T-cell (primary cell): ENCODE measurements at regions not wholly inside any gene's neighbourhood (a gene's known extent, or its start where the extent isn't known, plus 50 kb on each side); places are given as distances from the start of the nearest gene placed in this dataset.
"Not testable (repeated sequence)": the region's sequence is repeated elsewhere in the genome, so short reads cannot be mapped to it uniquely, and the experiment has no call there.

Experiments
- ATAC-seq, 4 experiments: fragments of 200-7000 bp in 3 of 4; fragments of 150-1000 bp in 1 of 4; cut with Tn5 transposase; replicated peaks in 1 of 4; 1 replicate in 3 of 4; 2 replicates in 1 of 4; pipeline ENCODE4 v1.10.0; 2021; ENCODE audit warnings: moderate library complexity in 3 of 4, mild to moderate bottlenecking in 2 of 4, moderate number of reproducible peaks in 1 of 4
- CTCF ChIA-PET, 2 donors: fragments of 300-600 bp; sonication (Branson Sonifier 250); formaldehyde crosslinking; loops; one replicate each; lab custom pipeline; 2022; ENCODE audit warnings: antibody characterized with exemption in 2 of 2; lab: Charles Lee
- POLR2A ChIA-PET, 2 donors: fragments of 300-600 bp; sonication (Branson Sonifier 250); formaldehyde crosslinking; loops; one replicate each; lab custom pipeline; 2022; ENCODE audit warnings: antibody characterized with exemption in 2 of 2; lab: Charles Lee
- DNase-seq, 35 experiments: peaks; one replicate each; pipeline versions ENCODE4 v3.0.0 to v3.0.0-alpha.2; 2013 to 2023
- H3K27ac ChIP-seq: one replicate; pipeline ENCODE4 v1.5.1; 2013; ENCODE audit warnings: low read length
- H3K27me3 ChIP-seq, 2 experiments: replicated peaks in 1 of 2; 1 replicate in 1 of 2; 2 replicates in 1 of 2; pipeline versions ENCODE4 v1.6.1 to v1.7.0; 2013; ENCODE audit warnings: low read length in 1 of 2, mixed read lengths in 1 of 2; ENCODE audit not compliant: control insufficient read depth in 2 of 2, insufficient read depth in 2 of 2; ENCODE audit errors: extremely low read depth in 1 of 2
- H3K36me3 ChIP-seq, 2 donors: 1 replicate in 1 of 2; 2 replicates in 1 of 2; pipeline versions ENCODE4 v1.6.1 to v1.7.0; 2013; ENCODE audit warnings: low read length in 1 of 2; ENCODE audit not compliant: control insufficient read depth in 2 of 2, insufficient read depth in 1 of 2; ENCODE audit errors: extremely low read depth in 1 of 2
- H3K4me1 ChIP-seq, 2 experiments: 1 replicate in 1 of 2; 2 replicates in 1 of 2; pipeline versions ENCODE4 v1.6.1 to v1.7.0; 2013; ENCODE audit warnings: low read length in 2 of 2, mixed read lengths in 1 of 2; ENCODE audit not compliant: insufficient read depth in 2 of 2, control insufficient read depth in 1 of 2; ENCODE audit errors: extremely low read depth in 1 of 2
- H3K4me3 ChIP-seq, 2 donors: 1 replicate in 1 of 2; 2 replicates in 1 of 2; pipeline versions ENCODE4 v1.5.1 to v1.7.0; 2013; ENCODE audit warnings: mild to moderate bottlenecking in 2 of 2, low read length in 1 of 2, moderate library complexity in 1 of 2; ENCODE audit not compliant: control insufficient read depth in 1 of 2; ENCODE audit errors: extremely low read depth in 1 of 2
- H3K9me3 ChIP-seq: 2 replicates; pipeline ENCODE4 v1.7.0; 2013
- H3K27ac Mint-ChIP-seq, 2 donors: one replicate each; pipeline ENCODE4 v1.8.0; 2020 to 2021; ENCODE audit warnings: mild to moderate bottlenecking in 2 of 2, mixed read lengths in 2 of 2
- H3K27me3 Mint-ChIP-seq, 2 donors: one replicate each; pipeline ENCODE4 v1.8.0; 2021 to 2022; ENCODE audit warnings: mixed read lengths in 2 of 2
- H3K36me3 Mint-ChIP-seq: one replicate; pipeline ENCODE4 v1.8.0; 2021; ENCODE audit warnings: mixed read lengths
- H3K4me1 Mint-ChIP-seq, 3 donors: one replicate each; pipeline ENCODE4 v1.8.0; 2020 to 2022; ENCODE audit warnings: mixed read lengths in 3 of 3, mild to moderate bottlenecking in 1 of 3
- H3K4me3 Mint-ChIP-seq, 3 donors: one replicate each; pipeline ENCODE4 v1.8.0; 2020 to 2022; ENCODE audit warnings: mild to moderate bottlenecking in 3 of 3, mixed read lengths in 3 of 3, moderate library complexity in 3 of 3
- H3K9me3 Mint-ChIP-seq, 3 donors: one replicate each; pipeline ENCODE4 v1.8.0; 2020 to 2022; ENCODE audit warnings: mixed read lengths in 3 of 3
- WGBS: methylation state at CpG from one replicate; pipeline ENCODE4 v1.1.5; 2013; ENCODE audit warnings: missing lambda C conversion rate; ENCODE audit not compliant: insufficient coverage; 5-methylcytosine and 5-hydroxymethylcytosine counted together

- H3K4me1 ChIP-seq, ATAC-seq, H3K27ac ChIP-seq, H3K9me3 Mint-ChIP-seq, H3K27me3 ChIP-seq, H3K27ac Mint-ChIP-seq, H3K36me3 ChIP-seq, H3K9me3 ChIP-seq, H3K4me3 ChIP-seq, H3K36me3 Mint-ChIP-seq, POLR2A ChIA-PET, DNase-seq, CTCF ChIA-PET, H3K4me1 Mint-ChIP-seq, H3K27me3 Mint-ChIP-seq, H3K4me3 Mint-ChIP-seq: not testable (repeated sequence)
- no CpG with 5 or more reads among the region's 2 CpGs for WGBS
Observed at GRCh38 chr6:170738263-170738662, 153.8 kb upstream of the PDCD2 start.

- H3K9me3 ChIP-seq, H3K27ac Mint-ChIP-seq, H3K36me3 ChIP-seq, H3K36me3 Mint-ChIP-seq, POLR2A ChIA-PET, H3K9me3 Mint-ChIP-seq, H3K4me1 Mint-ChIP-seq, H3K4me3 Mint-ChIP-seq, ATAC-seq, H3K27me3 ChIP-seq, H3K27ac ChIP-seq, H3K4me1 ChIP-seq, H3K27me3 Mint-ChIP-seq, DNase-seq, CTCF ChIA-PET, H3K4me3 ChIP-seq: not testable (repeated sequence)
- no CpG with 5 or more reads among the region's 7 CpGs for WGBS
Observed at GRCh38 chr6:170736339-170736738, 151.9 kb upstream of the PDCD2 start.

DNA sequence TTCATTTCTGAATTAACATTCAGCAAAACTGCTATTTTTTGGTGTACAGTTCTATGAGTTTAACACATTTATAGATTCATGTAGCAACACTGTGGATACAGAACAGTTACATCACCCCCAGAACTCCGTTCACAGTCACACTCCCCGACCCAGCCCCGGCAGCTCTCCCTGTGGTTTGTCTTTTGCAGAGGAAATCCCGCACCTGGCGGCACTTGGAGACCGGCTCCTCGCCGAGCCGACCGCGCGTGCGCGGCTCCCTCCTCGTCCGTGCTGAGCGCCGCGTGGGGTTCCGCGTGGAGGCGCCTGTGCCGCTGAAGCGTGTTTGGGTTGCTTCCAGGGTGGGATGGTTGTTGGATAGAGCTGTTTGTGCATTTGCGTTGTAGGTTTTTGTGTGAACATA, 132.6 kb upstream of the PDCD2 start:
- H3K36me3 Mint-ChIP-seq, H3K27ac ChIP-seq, H3K4me1 Mint-ChIP-seq, H3K9me3 Mint-ChIP-seq, POLR2A ChIA-PET, H3K27me3 Mint-ChIP-seq, H3K36me3 ChIP-seq, H3K27me3 ChIP-seq, H3K4me3 Mint-ChIP-seq, H3K4me1 ChIP-seq, CTCF ChIA-PET, H3K27ac Mint-ChIP-seq, ATAC-seq, H3K4me3 ChIP-seq, H3K9me3 ChIP-seq: not testable (repeated sequence)
- peak in 2 of 35 experiments; percentile 0 to 2 for DNase-seq
- WGBS = no CpG with 5 or more reads among the region's 25 CpGs

- H3K27ac ChIP-seq, POLR2A ChIA-PET, ATAC-seq, CTCF ChIA-PET, H3K4me1 ChIP-seq, H3K27ac Mint-ChIP-seq, H3K4me3 Mint-ChIP-seq, H3K4me1 Mint-ChIP-seq, H3K9me3 Mint-ChIP-seq, H3K4me3 ChIP-seq, H3K36me3 ChIP-seq, H3K27me3 ChIP-seq, H3K36me3 Mint-ChIP-seq, H3K27me3 Mint-ChIP-seq, H3K9me3 ChIP-seq: not testable (repeated sequence)
- DNase-seq = peak in 1 of 35 experiments; percentile 0
- no CpG with 5 or more reads among the region's 28 CpGs for WGBS
Observed at GRCh38 chr6:170712702-170713101, 128.3 kb upstream of the PDCD2 start.

- POLR2A ChIA-PET, H3K4me1 Mint-ChIP-seq, H3K4me3 Mint-ChIP-seq, H3K27ac Mint-ChIP-seq, H3K4me3 ChIP-seq, H3K36me3 Mint-ChIP-seq, CTCF ChIA-PET, H3K27me3 ChIP-seq, H3K9me3 ChIP-seq, ATAC-seq, H3K36me3 ChIP-seq, H3K4me1 ChIP-seq, H3K9me3 Mint-ChIP-seq, H3K27me3 Mint-ChIP-seq, DNase-seq, H3K27ac ChIP-seq: not testable (repeated sequence)
- WGBS = no CpG with 5 or more reads among the region's 2 CpGs
Observed at GRCh38 chr6:170700178-170700577, 115.7 kb upstream of the PDCD2 start.
